ENCODE measurements at regions not wholly inside any gene's neighbourhood (a gene's known extent, or its start where the extent isn't known, plus 50 kb on each side); places are given as distances from the start of the nearest gene placed in this dataset.

DNA sequence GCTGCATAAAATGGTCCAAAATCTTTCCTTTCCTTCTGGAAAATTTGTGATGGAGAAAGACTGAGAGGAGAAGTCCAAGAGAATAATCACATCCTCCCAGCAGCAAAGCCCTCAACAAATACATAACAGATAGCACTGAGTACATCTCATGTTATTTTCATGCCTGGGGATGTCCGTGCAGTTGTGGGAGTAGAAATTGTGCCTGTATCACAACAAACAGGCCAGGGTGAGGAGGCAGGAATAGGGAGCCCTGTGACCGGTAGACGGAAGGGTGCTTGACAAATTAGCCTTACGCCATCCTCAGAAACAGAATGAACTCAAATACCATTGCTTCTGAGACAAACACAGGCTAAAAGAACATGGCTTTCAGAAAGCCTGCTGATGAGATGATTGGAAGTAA lies 333.2 kb upstream of the UMPS start:
- TF ChIP-seq, protein P1, sequence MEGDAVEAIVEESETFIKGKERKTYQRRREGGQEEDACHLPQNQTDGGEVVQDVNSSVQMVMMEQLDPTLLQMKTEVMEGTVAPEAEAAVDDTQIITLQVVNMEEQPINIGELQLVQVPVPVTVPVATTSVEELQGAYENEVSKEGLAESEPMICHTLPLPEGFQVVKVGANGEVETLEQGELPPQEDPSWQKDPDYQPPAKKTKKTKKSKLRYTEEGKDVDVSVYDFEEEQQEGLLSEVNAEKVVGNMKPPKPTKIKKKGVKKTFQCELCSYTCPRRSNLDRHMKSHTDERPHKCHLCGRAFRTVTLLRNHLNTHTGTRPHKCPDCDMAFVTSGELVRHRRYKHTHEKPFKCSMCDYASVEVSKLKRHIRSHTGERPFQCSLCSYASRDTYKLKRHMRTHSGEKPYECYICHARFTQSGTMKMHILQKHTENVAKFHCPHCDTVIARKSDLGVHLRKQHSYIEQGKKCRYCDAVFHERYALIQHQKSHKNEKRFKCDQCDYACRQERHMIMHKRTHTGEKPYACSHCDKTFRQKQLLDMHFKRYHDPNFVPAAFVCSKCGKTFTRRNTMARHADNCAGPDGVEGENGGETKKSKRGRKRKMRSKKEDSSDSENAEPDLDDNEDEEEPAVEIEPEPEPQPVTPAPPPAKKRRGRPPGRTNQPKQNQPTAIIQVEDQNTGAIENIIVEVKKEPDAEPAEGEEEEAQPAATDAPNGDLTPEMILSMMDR (conservative IDR thresholded peaks at IDR 0.05; ENCODE audit: low read length): no peak
- TF ChIP-seq EZH2phosphoT487 (IDR thresholded peaks at IDR 0.05; ENCODE audit: borderline replicate concordance, low read depth, low read length): no peak

Measured in OCI-LY7 (cell line).